ENCODE measurements at regions not wholly inside any gene's neighbourhood (a gene's known extent, or its start where the extent isn't known, plus 50 kb on each side); places are given as distances from the start of the nearest gene placed in this dataset.

GRCh38 chr7:149627911-149628310 lies 130.3 kb upstream of the ZNF746 start:
- Histone ChIP-seq H3K27ac (ENCODE audit: low read length in 2 of 2) (no peak overlapping the region), H3K9me3 (ENCODE audit: control extremely low read depth in 1 of 3, control insufficient read depth in 2 of 3, insufficient read depth in 1 of 3, low read length in 2 of 3) (no peaks in the 10 kb centered on the region), H3K36me3 (replicated peaks in 1 of 2; ENCODE audit: control extremely low read depth in 1 of 2, control insufficient read depth in 1 of 2, extremely low read depth in 1 of 2, insufficient read depth in 2 of 2, low read length in 1 of 2) (no peaks in the 10 kb centered on the region), H3K27me3 (replicated peaks in 1 of 4; ENCODE audit: control extremely low read depth in 1 of 4, control insufficient read depth in 3 of 4, insufficient read depth in 4 of 4, low read length in 3 of 4) (peaks cover 0 to 3% (median 0%) of the 10 kb centered on the region in 4 experiments), H3K4me1 (ENCODE audit: control insufficient read depth in 2 of 2, insufficient read depth in 2 of 2, low read length in 2 of 2) (peaks cover 13 to 15% of the 10 kb centered on the region in 2 donors), H4K20me1 (ENCODE audit: control insufficient read depth, insufficient read depth, low read length, poor library complexity, severe bottlenecking) (peaks cover 15% of the 10 kb centered on the region), H2AFZ (ENCODE audit: insufficient read depth, low read depth, low read length, poor library complexity, severe bottlenecking) (no peak overlapping the region), H3K4me2 (replicated peaks; ENCODE audit: low read depth, low read length, poor library complexity, severe bottlenecking) (no peak overlapping the region), H3K4me3 (ENCODE audit: control extremely low read depth in 1 of 5, extremely low read depth in 1 of 5, insufficient read depth in 1 of 5, low read depth in 2 of 5, low read length in 4 of 5) (no peak overlapping the region), H3K9ac (ENCODE audit: low read length) (no peak overlapping the region), H3K79me2 (ENCODE audit: control insufficient read depth, insufficient read depth, low read length) (peaks cover 22% of the 10 kb centered on the region)
- H3K27me3 Mint-ChIP-seq: peaks cover 9% of the 10 kb centered on the region
- WGBS (ENCODE audit: insufficient coverage): 100% methylated on average over 2 of the region's 3 CpGs
- ATAC-seq (ENCODE audit: low read depth) (no peak), DNase-seq (no peak)
- ChIA-PET POLR2A (no interaction called here), CTCF (interaction anchor here (0.9 to 1.2 kb wide), 3 partner anchors 197 to 215 kb away, joined by 3 to 5 read pairs (median 4); no protein-coding TSS in a partner anchor)
- H3K4me1 Mint-ChIP-seq: peaks cover 15% of the 10 kb centered on the region
- intact Hi-C loops (cut with micrococcal nuclease): no loop called here
- no peaks in the 10 kb centered on the region for H3K9me3 Mint-ChIP-seq (ENCODE audit: insufficient read depth)
- no peak overlapping the region for H3K27ac Mint-ChIP-seq
- TF ChIP-seq CTCF (IDR thresholded peaks at IDR 0.05) (no peak), EZH2 (IDR thresholded peaks at IDR 0.05; ENCODE audit: borderline replicate concordance, insufficient read depth, low read depth, low read length, poor library complexity, severe bottlenecking) (no peak)
- no peak overlapping the region for H3K4me3 Mint-ChIP-seq

- TF ChIP-seq EZH2 (IDR thresholded peaks at IDR 0.05; ENCODE audit: borderline replicate concordance, insufficient read depth, low read depth, low read length, poor library complexity, severe bottlenecking): no peak
- TF ChIP-seq CTCF (IDR thresholded peaks at IDR 0.05): no peak
- peaks cover 22 to 24% of the 10 kb centered on the region in 2 donors for H3K4me1 ChIP-seq (ENCODE audit: control insufficient read depth in 2 of 2, insufficient read depth in 2 of 2, low read length in 2 of 2)
- Mint-ChIP-seq H3K27me3 (peaks cover 9% of the 10 kb centered on the region), H3K9me3 (ENCODE audit: insufficient read depth) (no peaks in the 10 kb centered on the region), H3K27ac (no peak overlapping the region), H3K4me1 (peaks cover 24% of the 10 kb centered on the region), H3K4me3 (no peak overlapping the region)
- H3K27me3 ChIP-seq (replicated peaks in 1 of 4; ENCODE audit: control extremely low read depth in 1 of 4, control insufficient read depth in 3 of 4, insufficient read depth in 4 of 4, low read length in 3 of 4): peaks cover 0 to 3% (median 0%) of the 10 kb centered on the region in 4 experiments
- ChIA-PET CTCF (interaction anchor here (0.9 to 3.9 kb wide), 5 partner anchors 27 to 216 kb away, joined by 3 to 27 read pairs (median 4); no protein-coding TSS in a partner anchor), POLR2A (no interaction called here)
- intact Hi-C loops (cut with micrococcal nuclease): no loop called here
- peaks cover 0 to 3% of the 10 kb centered on the region in 2 experiments for H3K36me3 ChIP-seq (replicated peaks in 1 of 2; ENCODE audit: control extremely low read depth in 1 of 2, control insufficient read depth in 1 of 2, extremely low read depth in 1 of 2, insufficient read depth in 2 of 2, low read length in 1 of 2)
- H3K79me2 ChIP-seq (ENCODE audit: control insufficient read depth, insufficient read depth, low read length): peaks cover 31% of the 10 kb centered on the region
- ATAC-seq (ENCODE audit: low read depth): no peak
- H2AFZ ChIP-seq (ENCODE audit: insufficient read depth, low read depth, low read length, poor library complexity, severe bottlenecking): no peak overlapping the region
- H4K20me1 ChIP-seq (ENCODE audit: control insufficient read depth, insufficient read depth, low read length, poor library complexity, severe bottlenecking): peaks cover 25% of the 10 kb centered on the region
- no peak for DNase-seq
- H3K9ac ChIP-seq (ENCODE audit: low read length): no peak overlapping the region
- H3K4me3 ChIP-seq (ENCODE audit: control extremely low read depth in 1 of 5, extremely low read depth in 1 of 5, insufficient read depth in 1 of 5, low read depth in 2 of 5, low read length in 4 of 5): no peak overlapping the region
- no peak overlapping the region for H3K27ac ChIP-seq (ENCODE audit: low read length in 2 of 2)
- WGBS (ENCODE audit: insufficient coverage): 86% methylated on average over 8 of the region's 10 CpGs
- no peak overlapping the region for H3K4me2 ChIP-seq (replicated peaks; ENCODE audit: low read depth, low read length, poor library complexity, severe bottlenecking)
- H3K9me3 ChIP-seq (ENCODE audit: control extremely low read depth in 1 of 3, control insufficient read depth in 2 of 3, insufficient read depth in 1 of 3, low read length in 2 of 3): no peaks in the 10 kb centered on the region
These were observed 129.4 kb upstream of the ZNF746 start for GRCh38 chr7:149626972-149627371.
